HCT116 (cell line): ENCODE measurements at regions not wholly inside any gene's neighbourhood (a gene's known extent, or its start where the extent isn't known, plus 50 kb on each side); places are given as distances from the start of the nearest gene placed in this dataset.

Experiments used
- ATAC-seq: fragments of 200-7000 bp; cut with Tn5 transposase; 2 replicates; pipeline ENCODE4 v1.9.1; 2020; ENCODE audit warnings: mild to moderate bottlenecking, moderate library complexity
- BruUV-seq: library from RNA; stranded (reverse); fragments of 400-500 nt; replicated peaks from 2 replicates; lab custom pipeline; 2021; lab: Mats Ljungman, UMichigan
- CTCF ChIA-PET: fragments of 300-600 bp; sonication (Branson Sonifier 250); formaldehyde crosslinking; loops from one replicate; lab custom pipeline; 2021; ENCODE audit warnings: antibody characterized with exemption; lab: Charles Lee
- POLR2A ChIA-PET: fragments of 300-600, 350-600 bp; sonication (Branson Sonifier 250); formaldehyde crosslinking; loops from one replicate; lab custom pipeline; 2021; ENCODE audit warnings: antibody characterized with exemption; lab: Charles Lee
- RAD21 ChIA-PET, 2 experiments: fragments of 300-600 bp; sonication (Branson Sonifier 250); formaldehyde crosslinking; loops; one replicate each; lab custom pipeline; 2023; ENCODE audit warnings: low total read pairs in 2 of 2; ENCODE audit not compliant: uncharacterized antibody in 2 of 2, unreplicated experiment in 2 of 2, low non-redundant PET in 1 of 2; lab: Charles Lee
- DNase-seq: peaks from one replicate; pipeline ENCODE4 v3.0.0-alpha.2; 2010; ENCODE audit warnings: low read depth, low spot score
- H2AFZ ChIP-seq: fragments of 200-600 bp; shearing (Covaris generic), sonication (generic); 2 replicates; pipeline ENCODE4 v1.6.1; 2017; ENCODE audit warnings: low read depth, mixed run types, mixed read lengths, antibody characterized with exemption, low read length; ENCODE audit not compliant: poor library complexity, severe bottlenecking
- H3K27ac ChIP-seq: 2 replicates; pipeline ENCODE4 v1.5.1; 2012; ENCODE audit warnings: low read depth, low read length
- H3K27me3 ChIP-seq: fragments of 200-600 bp; sonication (generic); 2 replicates; pipeline ENCODE4 v1.6.1; 2016; ENCODE audit warnings: mixed run types, low read length, mixed read lengths; ENCODE audit not compliant: insufficient read depth
- H3K36me3 ChIP-seq, 2 experiments: fragments of 200-500 bp in 1 of 2; fragments of 200-600 bp in 1 of 2; sonication (Bioruptor generic) in 1 of 2; sonication (generic) in 1 of 2; 2 replicates each; pipeline versions ENCODE4 v1.5.1 to v1.6.1; 2014 to 2016; ENCODE audit warnings: low read length in 2 of 2, inconsistent platforms in 1 of 2, mixed read lengths in 1 of 2, mixed run types in 1 of 2; ENCODE audit not compliant: insufficient read depth in 2 of 2, control insufficient read depth in 1 of 2
- H3K4me1 ChIP-seq, 2 experiments: fragments of 200-600 bp in 1 of 2; sonication (generic) in 1 of 2; 2 replicates each; pipeline versions ENCODE4 v1.5.1 to v1.6.1; 2012 to 2017; ENCODE audit warnings: low read length in 2 of 2, inconsistent platforms in 1 of 2, mild to moderate bottlenecking in 1 of 2, mixed read lengths in 1 of 2, mixed run types in 1 of 2, moderate library complexity in 1 of 2; ENCODE audit not compliant: insufficient read depth in 2 of 2, control insufficient read depth in 1 of 2
- H3K4me2 ChIP-seq: fragments of 200-600 bp; sonication (generic); 2 replicates; pipeline ENCODE4 v1.6.1; 2017; ENCODE audit warnings: mixed run types, low read length, mixed read lengths
- H3K4me3 ChIP-seq, 2 experiments: fragments of 200-600 bp in 1 of 2; sonication (generic) in 1 of 2; replicated peaks in 1 of 2; 2 replicates each; pipeline ENCODE4 v1.5.1; 2011 to 2016; ENCODE audit warnings: low read length in 2 of 2, control low read depth in 1 of 2, low read depth in 1 of 2, mild to moderate bottlenecking in 1 of 2, mixed read lengths in 1 of 2, mixed run types in 1 of 2
- H3K79me2 ChIP-seq: fragments of 200-600 bp; sonication (generic); 2 replicates; pipeline ENCODE4 v1.6.1; 2017; ENCODE audit warnings: mild to moderate bottlenecking, mixed run types, low read length, moderate library complexity, mixed read lengths; ENCODE audit not compliant: insufficient read depth
- H3K9ac ChIP-seq: fragments of 200-600 bp; sonication (generic); 2 replicates; pipeline ENCODE4 v1.6.1; 2016; ENCODE audit warnings: low read length, mixed read lengths
- H3K9me2 ChIP-seq: fragments of 200-600 bp; sonication (generic), shearing (Covaris generic); 2 replicates; pipeline ENCODE4 v1.6.1; 2017; ENCODE audit warnings: mixed run types, mild to moderate bottlenecking, moderate library complexity; ENCODE audit not compliant: insufficient read depth
- H3K9me3 ChIP-seq, 2 experiments: fragments of 200-500 bp in 1 of 2; fragments of 200-600 bp in 1 of 2; sonication (Bioruptor generic) in 1 of 2; sonication (generic) in 1 of 2; 2 replicates each; pipeline ENCODE4 v1.6.1; 2014 to 2017; ENCODE audit warnings: low read length in 2 of 2, mixed read lengths in 2 of 2, inconsistent platforms in 1 of 2, low read depth in 1 of 2, mild to moderate bottlenecking in 1 of 2, mixed run types in 1 of 2, moderate library complexity in 1 of 2; ENCODE audit not compliant: control insufficient read depth in 1 of 2, insufficient read depth in 1 of 2
- H4K20me1 ChIP-seq: fragments of 200-600 bp; sonication (generic), shearing (Covaris generic); 2 replicates; pipeline ENCODE4 v1.6.1; 2017; ENCODE audit warnings: mixed run types, mild to moderate bottlenecking, moderate library complexity; ENCODE audit not compliant: insufficient read depth
- ATF3 ChIP-seq: IDR thresholded peaks from 2 replicates; pipeline ENCODE4 v1.6.1; 2012
- CBX3 ChIP-seq: IDR thresholded peaks from 2 replicates; pipeline ENCODE4 v1.6.1; 2012; ENCODE audit warnings: low read depth
- CEBPB ChIP-seq: IDR thresholded peaks from 2 replicates; pipeline ENCODE4 v1.6.1; 2012; ENCODE audit warnings: low read depth
- CTCF ChIP-seq, 3 experiments: fragments of 200-600 bp in 1 of 3; sonication (generic) in 1 of 3; IDR thresholded peaks in 2 of 3; conservative IDR thresholded peaks in 1 of 3; 2 replicates each; pipeline ENCODE4 v1.5.1; 2012 to 2017; ENCODE audit warnings: low read depth in 2 of 3, low read length in 2 of 3, antibody characterized with exemption in 1 of 3, borderline replicate concordance in 1 of 3, control low read depth in 1 of 3, mild to moderate bottlenecking in 1 of 3, mixed read lengths in 1 of 3, mixed run types in 1 of 3, moderate library complexity in 1 of 3; ENCODE audit not compliant: insufficient read depth in 1 of 3
- EGR1 ChIP-seq: IDR thresholded peaks from 2 replicates; pipeline ENCODE4 v1.6.1; 2012; ENCODE audit warnings: low read depth
- ELF1 ChIP-seq: IDR thresholded peaks from 2 replicates; pipeline ENCODE4 v1.6.1; 2012; ENCODE audit warnings: low read depth, borderline replicate concordance
- EZH2 ChIP-seq: fragments of 200-600 bp; sonication (generic); IDR thresholded peaks from 2 replicates; pipeline ENCODE4 v1.6.1; 2017; ENCODE audit warnings: antibody characterized with exemption, mixed run types
- EZH2phosphoT487 ChIP-seq: fragments of 200-600 bp; IDR thresholded peaks from 2 replicates; pipeline ENCODE4 v1.6.1; 2018; ENCODE audit warnings: antibody characterized with exemption, borderline replicate concordance
- JUND ChIP-seq: IDR thresholded peaks from 2 replicates; pipeline ENCODE4 v1.6.1; 2012
- MAX ChIP-seq: IDR thresholded peaks from 2 replicates; pipeline ENCODE4 v1.6.1; 2012
- POLR2A ChIP-seq: IDR thresholded peaks from 2 replicates; pipeline ENCODE4 v1.7.0; 2011; ENCODE audit warnings: borderline replicate concordance; ENCODE audit not compliant: insufficient read depth, insufficient read length; ENCODE audit errors: extremely low read depth
- POLR2AphosphoS5 ChIP-seq: IDR thresholded peaks from 2 replicates; pipeline ENCODE4 v1.6.1; 2011; ENCODE audit warnings: mild to moderate bottlenecking, low read depth, low read length, moderate library complexity
- RAD21 ChIP-seq: IDR thresholded peaks from 2 replicates; pipeline ENCODE4 v1.6.1; 2012; ENCODE audit warnings: low read depth, mild to moderate bottlenecking
- SIN3A ChIP-seq: IDR thresholded peaks from 2 replicates; pipeline ENCODE4 v1.6.1; 2012; ENCODE audit warnings: low read depth
- SP1 ChIP-seq: IDR thresholded peaks from 2 replicates; pipeline ENCODE4 v1.6.1; 2012; ENCODE audit warnings: low read depth
- SRF ChIP-seq: IDR thresholded peaks from 2 replicates; pipeline ENCODE4 v1.6.1; 2012; ENCODE audit warnings: low read depth
- TCF7L2 ChIP-seq: IDR thresholded peaks from 2 replicates; pipeline ENCODE4 v1.7.0; 2011; ENCODE audit warnings: borderline replicate concordance, inconsistent platforms; ENCODE audit not compliant: insufficient read depth, insufficient read length; ENCODE audit errors: extremely low read depth
- intact Hi-C: fragments of 100-400 bp; cut with micrococcal nuclease; formaldehyde crosslinking; loops from 2 replicates; pipeline ENCODE4 v1.10.0; 2022

GRCh38 chr6:142562865-142563264 lies 261.1 kb downstream of the ADGRG6 start:
- intact Hi-C loops: no loop called here

More at GRCh38 chr6:142562865-142563264, 261.1 kb downstream of the ADGRG6 start:
- Histone ChIP-seq H3K79me2 (no peaks in the 10 kb centered on the region), H3K27ac (no peak overlapping the region), H3K9me3 (no peaks in the 10 kb centered on the region), H4K20me1 (no peaks in the 10 kb centered on the region), H3K4me3 (no peak overlapping the region), H3K27me3 (no peaks in the 10 kb centered on the region), H3K9ac (no peak overlapping the region), H3K9me2 (no peaks in the 10 kb centered on the region), H3K4me2 (no peak overlapping the region), H3K36me3 (no peaks in the 10 kb centered on the region), H3K4me1 (peaks cover 0 to 3% of the 10 kb centered on the region in 2 experiments; a peak in 1 of 4 replicates), H2AFZ (no peak overlapping the region)
- TF ChIP-seq RAD21: no peak
- TF ChIP-seq JUND: no peak
- no peak for TF ChIP-seq POLR2AphosphoS5
- no peak for TF ChIP-seq SRF
- no peak for TF ChIP-seq SIN3A
- no peak for TF ChIP-seq EZH2
- TF ChIP-seq CEBPB: no peak
- TF ChIP-seq ELF1: no peak
- no peak for TF ChIP-seq EZH2phosphoT487
- TF ChIP-seq POLR2A: no peak
- no peak for TF ChIP-seq TCF7L2
- no peak for TF ChIP-seq CTCF (IDR thresholded peaks at IDR 0.05 in 2 of 3, conservative IDR thresholded peaks at IDR 0.05 in 1 of 3; ENCODE audit: borderline replicate concordance in 1 of 3, insufficient read depth in 1 of 3, low read depth in 2 of 3, low read length in 2 of 3)
- TF ChIP-seq CBX3: no peak
- no peak for TF ChIP-seq SP1
- no peak for TF ChIP-seq ATF3
- TF ChIP-seq EGR1: no peak
- no peak for TF ChIP-seq MAX
- no TSS peak for BruUV-seq
- ATAC-seq (no peak), DNase-seq (no peak)
- ChIA-PET CTCF (no interaction called here), POLR2A (no interaction called here), RAD21 (no interaction called here)
